ENCODE measurements at regions not wholly inside any gene's neighbourhood (a gene's known extent, or its start where the extent isn't known, plus 50 kb on each side); places are given as distances from the start of the nearest gene placed in this dataset.

- DNase-seq (ENCODE audit: low read depth in 2 of 2), result no peak
Measured at GRCh38 chr17:77765292-77765691, 193.2 kb upstream of the TNRC6C start.

DNA sequence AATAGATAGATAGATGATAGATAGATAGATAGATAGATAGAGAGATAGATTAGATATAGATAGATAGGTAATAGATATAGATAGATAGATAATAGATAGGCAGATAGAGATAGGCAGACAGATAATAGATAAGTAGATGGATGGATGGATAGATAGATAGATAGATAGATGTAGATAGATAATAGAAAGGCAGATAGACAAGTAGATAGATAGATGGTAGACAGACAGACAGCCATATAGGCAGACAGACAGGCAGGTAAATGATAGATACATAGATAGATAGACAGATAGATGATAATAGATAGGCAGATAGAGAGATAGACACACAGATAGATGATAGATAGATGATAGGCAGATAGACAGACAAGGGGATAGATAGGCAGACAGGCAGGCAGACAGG, 191.4 kb upstream of the TNRC6C start:
- DNase-seq (ENCODE audit: low read depth in 2 of 2), result no peak

- no peak for DNase-seq (ENCODE audit: low read depth in 2 of 2)
Measured at GRCh38 chr17:77768248-77768852, 190.2 kb upstream of the TNRC6C start.

GRCh38 chr17:77769215-77769614, 189.3 kb upstream of the TNRC6C start:
- no peak for DNase-seq (ENCODE audit: low read depth in 2 of 2)

- no peak for DNase-seq (ENCODE audit: low read depth in 2 of 2)
Measured at GRCh38 chr17:77769762-77770161, 188.7 kb upstream of the TNRC6C start.

DNA sequence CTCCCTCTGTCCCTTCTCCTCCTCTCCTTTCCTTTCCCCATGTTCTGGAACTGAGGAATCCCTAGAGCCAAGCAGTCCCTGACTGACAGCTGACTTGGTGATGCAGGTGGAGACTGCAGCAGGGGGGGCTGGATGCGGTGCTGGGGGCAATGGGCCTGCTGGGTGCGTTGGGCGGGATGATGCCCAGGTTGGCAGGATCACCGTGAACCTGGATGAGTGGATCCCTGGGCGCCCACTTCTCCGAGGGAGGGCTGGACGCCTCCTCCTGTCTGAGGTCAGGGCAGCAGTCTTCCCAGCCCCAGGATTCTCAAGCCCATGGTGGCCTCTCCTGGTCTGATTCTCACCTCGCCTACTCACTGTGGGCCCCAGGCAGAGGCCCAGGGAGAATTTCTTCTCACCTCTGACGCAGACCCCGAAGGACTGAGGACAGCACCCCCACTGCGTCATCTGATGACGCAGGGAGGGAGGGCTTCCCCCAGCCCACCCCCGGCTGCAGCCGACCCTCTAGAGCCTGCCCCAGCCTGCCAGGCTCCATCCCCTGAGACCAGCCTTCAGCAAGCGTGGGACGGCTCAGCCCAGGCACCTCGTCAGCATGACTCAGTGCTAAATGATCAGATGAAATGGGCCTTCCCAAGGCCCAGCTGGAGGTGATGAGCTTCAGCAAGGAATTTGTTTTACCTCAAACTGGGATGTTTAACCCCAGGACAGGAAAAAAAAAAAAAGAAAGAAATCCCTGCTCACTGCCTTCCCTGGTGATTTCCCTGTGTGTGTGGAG, 188.0 kb upstream of the TNRC6C start:
- DNase-seq (ENCODE audit: low read depth in 2 of 2), result no peak

- no peak for DNase-seq (ENCODE audit: low read depth in 2 of 2)
Measured at GRCh38 chr17:77771145-77771544, 187.4 kb upstream of the TNRC6C start.

DNA sequence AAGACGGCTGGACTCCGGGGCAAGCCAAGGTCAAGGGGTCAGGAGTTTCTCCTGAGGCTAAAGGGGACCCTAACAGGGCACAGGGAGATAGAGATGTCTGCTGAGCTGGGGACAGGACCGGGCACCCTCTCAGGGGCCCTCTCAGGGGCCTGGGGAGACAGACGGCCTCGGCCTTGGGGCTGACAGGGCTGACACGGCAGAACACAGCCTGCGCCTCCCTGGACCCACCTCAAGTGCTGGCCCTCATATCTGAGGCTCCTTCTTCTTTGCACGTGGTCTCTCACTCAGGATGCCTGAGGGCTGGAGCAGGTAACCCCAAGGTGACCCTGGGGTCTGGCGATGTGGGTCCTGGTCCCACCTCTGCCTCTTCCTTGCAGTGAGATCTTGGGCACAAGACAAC, 186.9 kb upstream of the TNRC6C start:
- no peak for DNase-seq (ENCODE audit: low read depth in 2 of 2)

- no peak for DNase-seq (ENCODE audit: low read depth in 2 of 2)
Measured at GRCh38 chr17:77771998-77772397, 186.5 kb upstream of the TNRC6C start.

DNA sequence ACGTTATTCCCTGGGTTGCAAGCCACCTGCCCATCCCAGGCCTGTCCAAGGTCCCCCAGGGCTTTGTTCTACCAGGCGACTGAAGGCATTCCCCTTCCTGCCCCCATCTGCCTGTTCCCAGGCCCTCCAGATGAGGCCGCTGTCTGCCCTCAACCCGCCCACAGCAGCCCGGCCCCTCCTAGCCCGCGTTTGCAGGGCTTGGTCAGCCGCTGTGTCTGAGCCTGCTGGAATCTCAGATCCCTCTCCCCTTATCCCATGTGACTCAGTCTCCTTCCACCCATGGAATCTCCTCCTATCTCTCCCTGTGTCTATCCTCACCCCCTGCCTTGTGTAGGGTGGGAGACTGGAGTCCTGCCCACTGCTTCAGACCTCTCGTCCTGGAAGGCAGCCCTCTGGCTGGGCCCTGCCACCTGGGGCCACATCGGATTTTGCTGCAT, 186.0 kb upstream of the TNRC6C start:
- peak; percentile 29 to 48 for DNase-seq (ENCODE audit: low read depth in 2 of 2)

GRCh38 chr17:77772899-77773358, 185.6 kb upstream of the TNRC6C start:
- DNase-seq (ENCODE audit: low read depth in 2 of 2), result no peak

- DNase-seq (ENCODE audit: low read depth in 2 of 2), result no peak
Measured at GRCh38 chr17:77774182-77774581, 184.3 kb upstream of the TNRC6C start.

- no peak for DNase-seq (ENCODE audit: low read depth in 2 of 2)
Measured at GRCh38 chr17:77778636-77779489, 179.6 kb upstream of the TNRC6C start.

GRCh38 chr17:77779711-77780539, 178.6 kb upstream of the TNRC6C start:
- DNase-seq (ENCODE audit: low read depth in 2 of 2), result no peak

- DNase-seq (ENCODE audit: low read depth in 2 of 2), result no peak
Measured at GRCh38 chr17:77781536-77781935, 177.0 kb upstream of the TNRC6C start.

GRCh38 chr17:77782201-77782600, 176.3 kb upstream of the TNRC6C start:
- no peak for DNase-seq (ENCODE audit: low read depth in 2 of 2)

DNA sequence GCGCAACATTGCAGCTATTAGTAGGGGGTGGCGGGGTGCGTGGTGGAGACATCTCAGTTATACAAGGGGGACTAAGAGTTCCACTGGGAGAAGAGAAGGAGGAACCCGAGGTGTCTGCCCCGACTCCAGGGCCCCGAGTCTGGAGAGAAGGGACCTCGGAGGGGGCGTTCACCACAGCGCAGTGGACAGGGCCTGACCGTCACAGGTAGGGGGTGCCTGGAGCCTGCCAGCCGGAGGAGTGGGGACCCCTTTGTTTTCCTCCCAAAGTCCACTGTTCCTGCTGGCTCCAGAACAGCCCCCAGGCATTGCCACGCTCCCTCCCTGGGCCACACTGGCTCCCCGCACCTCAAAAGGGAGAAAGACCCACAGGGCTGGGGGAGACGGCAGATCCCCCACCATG, 175.9 kb upstream of the TNRC6C start:
- DNase-seq (ENCODE audit: low read depth in 2 of 2), result no peak

DNA sequence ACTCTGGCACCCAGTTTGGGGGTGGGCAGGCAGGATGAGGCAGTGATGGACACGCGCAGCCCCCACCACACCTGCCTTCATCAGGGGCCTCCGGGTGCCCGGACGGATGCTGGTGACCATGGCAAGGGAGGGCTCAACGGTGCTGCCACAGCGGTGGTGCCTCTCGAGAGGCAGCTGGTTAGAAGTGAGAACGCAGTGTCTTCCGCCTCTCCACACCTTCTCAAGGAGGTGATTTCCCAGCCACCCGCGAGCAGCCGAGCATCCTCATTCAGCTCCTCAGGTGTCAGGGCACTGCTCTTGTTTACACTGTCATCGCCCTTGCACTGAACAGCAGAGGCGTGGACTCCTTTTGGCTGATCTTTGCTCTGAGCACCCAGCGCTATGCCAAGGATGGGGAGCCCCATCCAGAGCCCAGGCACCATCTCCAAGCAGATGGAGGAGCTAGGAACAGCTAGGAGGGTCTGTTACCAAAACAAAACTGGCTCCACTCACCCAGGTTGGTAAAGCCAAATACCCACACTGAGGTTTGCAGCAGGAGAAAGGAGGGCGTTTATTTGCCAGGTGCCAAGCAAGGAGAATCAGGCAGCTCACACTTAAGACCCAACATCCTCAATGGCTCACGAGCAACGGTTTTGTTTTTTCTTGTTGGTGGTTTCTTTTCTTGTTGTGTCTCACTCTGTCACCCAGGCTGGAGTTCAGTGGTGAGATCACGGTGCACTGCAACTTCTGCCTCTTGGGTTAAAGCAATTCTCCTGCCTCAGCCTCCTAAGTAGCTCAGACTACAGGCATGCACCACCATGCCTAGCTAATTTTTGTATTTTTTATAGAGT, 174.3 kb upstream of the TNRC6C start:
- DNase-seq (ENCODE audit: low read depth in 2 of 2), result peak; percentile 51 to 61

DNA sequence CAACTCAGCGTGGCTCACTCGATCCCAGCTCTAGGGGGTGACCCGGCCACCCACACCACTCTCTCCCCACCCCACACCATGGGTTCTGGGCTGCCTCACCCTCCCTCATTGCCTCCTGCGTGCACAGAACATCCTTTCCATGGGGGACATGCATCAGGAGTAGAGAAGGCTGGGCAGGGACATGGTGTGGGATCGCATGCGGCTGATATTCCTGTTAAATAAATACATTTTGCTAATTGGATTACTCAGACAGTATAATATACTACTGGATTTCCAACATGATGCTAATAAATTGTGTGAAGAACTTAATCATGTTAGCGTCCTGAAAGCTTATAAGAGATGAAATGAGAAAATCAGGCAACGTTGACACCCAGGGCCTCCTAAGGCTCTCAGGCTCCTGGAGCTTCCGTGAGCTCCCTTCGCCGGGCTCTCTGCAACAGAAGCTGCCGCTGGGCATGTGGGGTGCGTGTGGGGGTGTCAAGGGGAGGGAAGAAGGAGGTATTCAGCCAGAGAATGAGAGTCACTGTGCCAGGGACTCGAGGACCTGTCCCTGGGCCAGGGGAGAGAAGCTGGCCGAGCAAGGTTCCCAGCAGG, 173.1 kb upstream of the TNRC6C start:
- DNase-seq (ENCODE audit: low read depth in 2 of 2), result no peak

DNA sequence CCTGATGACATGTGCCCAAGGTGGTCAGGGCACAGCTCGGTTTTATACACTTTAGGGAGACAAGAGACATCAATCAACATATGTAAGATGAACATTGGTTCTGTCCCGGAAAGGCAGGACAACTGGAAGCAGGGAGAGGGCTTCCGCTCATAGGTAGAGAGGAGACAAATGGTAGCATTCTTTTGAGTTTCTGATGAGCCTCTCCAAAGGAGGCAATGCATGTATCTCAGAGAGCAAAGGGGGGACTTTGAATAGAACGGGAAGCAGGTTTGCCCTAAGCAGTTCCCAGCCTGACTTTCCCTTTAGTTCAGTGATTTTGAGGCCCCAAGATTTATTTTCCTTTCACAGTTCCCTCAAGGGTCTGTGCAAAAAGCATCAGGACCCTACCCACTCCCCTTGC, 172.4 kb upstream of the TNRC6C start:
- DNase-seq (ENCODE audit: low read depth in 2 of 2), result no peak
